Breast epithelium (tissue), 4 donors: ENCODE measurements at regions not wholly inside any gene's neighbourhood (a gene's known extent, or its start where the extent isn't known, plus 50 kb on each side); places are given as distances from the start of the nearest gene placed in this dataset.

Experiments
- DNase-seq, 2 donors: peaks; one replicate each; pipeline ENCODE4 v3.0.0-alpha.2; 2019; ENCODE audit warnings: low spot score in 2 of 2
- H3K27ac ChIP-seq, 2 donors: fragments of 200-600 bp; sonication (generic) in 1 of 2; one replicate each; pipeline ENCODE4 v1.5.1; 2016 to 2019; ENCODE audit warnings: mild to moderate bottlenecking in 1 of 2
- H3K27me3 ChIP-seq, 2 donors: fragments of 200-600 bp; sonication (generic) in 1 of 2; one replicate each; pipeline versions ENCODE4 v1.5.1 to v1.6.0; 2017 to 2019; ENCODE audit warnings: control low read depth in 1 of 2, mild to moderate bottlenecking in 1 of 2
- H3K36me3 ChIP-seq: fragments of 200-600 bp; one replicate; pipeline ENCODE4 v1.5.1; 2019
- H3K4me1 ChIP-seq, 2 donors: fragments of 200-600 bp; sonication (generic); one replicate each; pipeline ENCODE4 v1.5.1; 2016 to 2019; ENCODE audit warnings: control low read depth in 1 of 2
- H3K4me3 ChIP-seq, 3 donors: fragments of 200-600 bp; sonication (generic); 1 replicate in 2 of 3; 2 replicates in 1 of 3; pipeline ENCODE4 v1.5.1; 2016 to 2019; ENCODE audit warnings: mild to moderate bottlenecking in 3 of 3, moderate library complexity in 2 of 3
- H3K9me3 ChIP-seq, 2 donors: fragments of 200-600 bp; sonication (generic) in 1 of 2; one replicate each; pipeline ENCODE4 v1.5.1; 2016 to 2019; ENCODE audit warnings: control low read depth in 1 of 2
- CTCF ChIP-seq, 3 donors: fragments of 450-650 bp; IDR thresholded peaks; one replicate each; pipeline ENCODE4 v1.5.1; 2016 to 2017; ENCODE audit warnings: antibody characterized with exemption in 3 of 3, mild to moderate bottlenecking in 3 of 3, moderate library complexity in 3 of 3
- POLR2A ChIP-seq: fragments of 450-650 bp; IDR thresholded peaks from one replicate; pipeline ENCODE4 v1.6.1; 2016; ENCODE audit warnings: antibody characterized with exemption, mild to moderate bottlenecking, moderate library complexity
- POLR2AphosphoS5 ChIP-seq, 3 donors: sonication (generic); formaldehyde crosslinking; IDR thresholded peaks; one replicate each; pipeline ENCODE4 v1.6.1; 2017; ENCODE audit warnings: antibody characterized with exemption in 3 of 3
- intact Hi-C: fragments of 100-400 bp; cut with DNase I; formaldehyde crosslinking; loops from one replicate; pipeline ENCODE4 v1.15.1; 2023; ENCODE audit warnings: low total_unique reads

- Histone ChIP-seq H3K4me3 (peak overlapping the region in 2 of 3 donors; percentile 12 to 39), H3K4me1 (no peaks in the 10 kb centered on the region), H3K27me3 (no peaks in the 10 kb centered on the region), H3K9me3 (no peaks in the 10 kb centered on the region), H3K27ac (no peak overlapping the region), H3K36me3 (no peaks in the 10 kb centered on the region)
- DNase-seq = no peak
- intact Hi-C loops = no loop called here
- no peak for TF ChIP-seq POLR2AphosphoS5 (IDR thresholded peaks at IDR 0.05)
- no peak for TF ChIP-seq POLR2A
- no peak for TF ChIP-seq CTCF (IDR thresholded peaks at IDR 0.05)
These were observed 176.1 kb upstream of the SPRED2 start for GRCh38 chr2:65608466-65608865.

- no peaks in the 10 kb centered on the region for H3K27me3 ChIP-seq
- H3K36me3 ChIP-seq = no peaks in the 10 kb centered on the region
- no peaks in the 10 kb centered on the region for H3K4me1 ChIP-seq
- intact Hi-C loops = no loop called here
- no peaks in the 10 kb centered on the region for H3K9me3 ChIP-seq
- H3K27ac ChIP-seq = no peak overlapping the region
- TF ChIP-seq CTCF (IDR thresholded peaks at IDR 0.05) (no peak), POLR2A (no peak), POLR2AphosphoS5 (IDR thresholded peaks at IDR 0.05) (no peak)
- no peak for DNase-seq
- H3K4me3 ChIP-seq = no peak overlapping the region
These were observed 175.4 kb upstream of the SPRED2 start for GRCh38 chr2:65607662-65608305.

- Histone ChIP-seq H3K4me3 (no peak overlapping the region), H3K27ac (no peak overlapping the region), H3K4me1 (no peaks in the 10 kb centered on the region), H3K9me3 (no peaks in the 10 kb centered on the region), H3K36me3 (no peaks in the 10 kb centered on the region), H3K27me3 (no peaks in the 10 kb centered on the region)
- no peak for DNase-seq
- TF ChIP-seq CTCF (IDR thresholded peaks at IDR 0.05) = no peak
- TF ChIP-seq POLR2AphosphoS5 (IDR thresholded peaks at IDR 0.05) = no peak
- no peak for TF ChIP-seq POLR2A
- intact Hi-C loops = no loop called here
These were observed 173.3 kb upstream of the SPRED2 start for GRCh38 chr2:65605743-65606058.

GRCh38 chr2:65605058-65605742 is 172.8 kb upstream of the SPRED2 start:
- intact Hi-C loops = no loop called here
- no peaks in the 10 kb centered on the region for H3K9me3 ChIP-seq
- no peak for TF ChIP-seq CTCF (IDR thresholded peaks at IDR 0.05)
- TF ChIP-seq POLR2AphosphoS5 (IDR thresholded peaks at IDR 0.05) = no peak
- no peak for TF ChIP-seq POLR2A
- no peaks in the 10 kb centered on the region for H3K4me1 ChIP-seq
- no peak for DNase-seq
- no peaks in the 10 kb centered on the region for H3K36me3 ChIP-seq
- no peak overlapping the region for H3K27ac ChIP-seq
- H3K4me3 ChIP-seq = no peak overlapping the region
- H3K27me3 ChIP-seq = no peaks in the 10 kb centered on the region

GRCh38 chr2:65604246-65604645 is 171.8 kb upstream of the SPRED2 start:
- intact Hi-C loops = no loop called here
- Histone ChIP-seq H3K27me3 (no peaks in the 10 kb centered on the region), H3K9me3 (no peaks in the 10 kb centered on the region), H3K4me3 (no peak overlapping the region), H3K27ac (no peak overlapping the region), H3K36me3 (no peaks in the 10 kb centered on the region), H3K4me1 (no peaks in the 10 kb centered on the region)
- no peak for TF ChIP-seq POLR2A
- no peak for TF ChIP-seq POLR2AphosphoS5 (IDR thresholded peaks at IDR 0.05)
- TF ChIP-seq CTCF (IDR thresholded peaks at IDR 0.05) = no peak
- no peak for DNase-seq
